ENCODE measurements at regions not wholly inside any gene's neighbourhood (a gene's known extent, or its start where the extent isn't known, plus 50 kb on each side); places are given as distances from the start of the nearest gene placed in this dataset.

- TF ChIP-seq POLR2A (IDR thresholded peaks at IDR 0.05), result no peak
- no peak for TF ChIP-seq CTCF (IDR thresholded peaks at IDR 0.05)
Measured at GRCh38 chr2:12935796-12936195, 219.1 kb downstream of the TRIB2 start.

Data from Peyer's patch (tissue), 4 donors.